ENCODE measurements at regions not wholly inside any gene's neighbourhood (a gene's known extent, or its start where the extent isn't known, plus 50 kb on each side); places are given as distances from the start of the nearest gene placed in this dataset.

DNA sequence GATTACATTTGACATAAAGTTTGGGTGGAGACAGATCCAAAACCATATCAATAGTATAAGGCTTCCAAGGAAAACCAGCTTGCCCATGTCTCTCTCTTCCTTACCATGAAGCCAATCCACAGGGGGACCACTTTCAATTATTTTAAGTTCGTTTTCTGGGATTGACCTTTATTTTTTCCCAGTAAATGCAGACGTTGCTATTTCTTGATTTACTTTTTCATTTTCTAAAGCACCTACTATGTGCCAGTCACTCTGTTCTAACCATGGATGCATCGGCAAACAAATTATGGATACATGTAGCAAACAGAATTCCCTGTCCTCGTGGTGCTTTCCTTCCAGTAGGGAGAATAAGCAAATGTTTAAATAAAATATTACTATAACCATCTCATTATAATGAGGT is 65.8 kb upstream of the KCNA1 start:
- TF ChIP-seq, protein P1, sequence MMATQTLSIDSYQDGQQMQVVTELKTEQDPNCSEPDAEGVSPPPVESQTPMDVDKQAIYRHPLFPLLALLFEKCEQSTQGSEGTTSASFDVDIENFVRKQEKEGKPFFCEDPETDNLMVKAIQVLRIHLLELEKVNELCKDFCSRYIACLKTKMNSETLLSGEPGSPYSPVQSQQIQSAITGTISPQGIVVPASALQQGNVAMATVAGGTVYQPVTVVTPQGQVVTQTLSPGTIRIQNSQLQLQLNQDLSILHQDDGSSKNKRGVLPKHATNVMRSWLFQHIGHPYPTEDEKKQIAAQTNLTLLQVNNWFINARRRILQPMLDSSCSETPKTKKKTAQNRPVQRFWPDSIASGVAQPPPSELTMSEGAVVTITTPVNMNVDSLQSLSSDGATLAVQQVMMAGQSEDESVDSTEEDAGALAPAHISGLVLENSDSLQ (IDR thresholded peaks at IDR 0.05) = no peak
- TF ChIP-seq FOXM1 (IDR thresholded peaks at IDR 0.05; ENCODE audit: borderline replicate concordance) (no peak), L3MBTL2 (conservative IDR thresholded peaks at IDR 0.05) (no peak), HDGF (IDR thresholded peaks at IDR 0.05; ENCODE audit: borderline replicate concordance) (no peak), FOXA1 (IDR thresholded peaks at IDR 0.05) (no peak), ARNT (IDR thresholded peaks at IDR 0.05) (no peak), TARDBP (IDR thresholded peaks at IDR 0.05) (no peak), BHLHE40 (IDR thresholded peaks at IDR 0.05; ENCODE audit: borderline replicate concordance) (no peak), LEF1 (IDR thresholded peaks at IDR 0.05; ENCODE audit: borderline replicate concordance) (no peak), CTBP1 (IDR thresholded peaks at IDR 0.05; ENCODE audit: borderline replicate concordance) (no peak)
- DNase-seq (ENCODE audit: extremely low spot score) = no peak
- ChIA-PET CTCF (no interaction called here), POLR2A (no interaction called here)

DNA sequence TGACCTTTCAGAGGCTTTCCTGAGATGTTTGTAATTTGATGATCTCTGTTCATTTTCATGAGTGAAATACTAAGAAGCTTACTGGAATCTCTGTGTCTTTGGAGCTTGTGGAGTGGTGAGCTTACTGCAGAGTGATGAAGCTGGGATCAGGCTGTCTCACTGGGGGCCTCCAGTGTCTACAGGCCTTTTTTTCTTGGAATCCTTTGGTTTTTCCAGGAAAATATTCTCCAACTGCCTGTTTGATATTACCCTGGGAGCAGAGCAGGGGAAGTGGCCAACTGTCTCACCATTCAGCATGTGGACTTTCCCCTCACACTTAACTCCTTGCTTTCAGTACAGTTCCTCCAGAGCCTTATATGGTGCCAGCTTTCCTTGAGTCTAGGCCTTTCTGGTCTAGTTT is 62.0 kb upstream of the KCNA1 start:
- CTCF ChIA-PET = no interaction called here
- no peak for DNase-seq (ENCODE audit: extremely low spot score)
- TF ChIP-seq TARDBP (IDR thresholded peaks at IDR 0.05) (no peak), FOXK2 (IDR thresholded peaks at IDR 0.05) (no peak), ELF4 (IDR thresholded peaks at IDR 0.05) (no peak), FOXA1 (IDR thresholded peaks at IDR 0.05) (no peak), NFRKB (IDR thresholded peaks at IDR 0.05) (no peak), BHLHE40 (IDR thresholded peaks at IDR 0.05; ENCODE audit: borderline replicate concordance) (no peak), CTBP1 (IDR thresholded peaks at IDR 0.05; ENCODE audit: borderline replicate concordance) (no peak), ARNT (IDR thresholded peaks at IDR 0.05) (no peak), FOXM1 (IDR thresholded peaks at IDR 0.05; ENCODE audit: borderline replicate concordance) (no peak), ZNF384 (IDR thresholded peaks at IDR 0.05) (no peak), SUZ12 (IDR thresholded peaks at IDR 0.05) (no peak), LEF1 (IDR thresholded peaks at IDR 0.05; ENCODE audit: borderline replicate concordance) (no peak)
- POLR2A ChIA-PET = no interaction called here

DNA sequence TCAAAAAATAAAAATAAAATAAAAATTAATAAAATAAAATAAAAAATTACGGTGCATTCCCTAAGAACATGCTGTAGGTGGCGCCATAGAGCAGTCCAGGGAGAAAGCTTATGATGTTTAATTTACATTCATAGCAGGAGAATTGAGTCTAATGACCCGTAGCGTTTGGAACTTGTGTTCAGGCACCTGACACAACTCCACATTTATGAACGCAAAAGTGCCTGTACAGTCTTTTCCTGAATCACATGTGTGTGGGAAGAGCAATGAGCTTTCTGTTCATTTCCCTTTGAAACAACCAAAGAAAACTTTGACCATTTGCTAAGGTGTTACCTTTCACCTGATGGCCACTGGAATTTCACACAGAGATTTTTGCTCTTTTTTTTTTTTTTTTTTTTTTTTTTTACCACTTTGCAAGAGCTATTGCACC is 60.6 kb upstream of the KCNA1 start:
- POLR2A ChIA-PET = no interaction called here

DNA sequence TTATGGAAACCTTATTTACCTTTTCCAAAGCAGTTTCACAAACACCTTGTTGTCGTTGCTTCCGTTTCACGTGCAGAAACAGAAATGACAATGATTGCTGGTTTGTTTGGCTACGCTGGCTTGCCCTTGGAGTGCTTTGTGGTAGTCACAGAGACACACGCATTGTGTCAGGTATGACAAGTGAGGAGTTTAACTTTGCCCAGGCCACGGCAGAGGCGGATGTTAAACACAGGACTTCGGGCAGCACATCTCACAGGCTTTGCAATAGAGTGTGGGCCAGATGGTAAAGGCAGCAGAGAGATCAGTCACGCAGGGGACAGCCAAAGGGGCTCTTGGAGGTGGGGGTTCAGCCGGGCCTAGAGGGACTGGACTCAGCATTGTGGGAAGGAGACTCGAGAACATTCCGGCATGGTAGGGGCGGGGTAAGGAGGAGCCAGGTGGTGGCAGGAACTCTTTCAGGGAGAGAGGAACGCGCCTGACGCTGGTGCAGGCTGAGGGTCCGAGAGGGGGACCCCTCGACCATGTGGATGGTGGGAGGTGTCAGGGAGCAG is 59.8 kb upstream of the KCNA1 start:
- TF ChIP-seq FOXA1 (IDR thresholded peaks at IDR 0.05) (no peak), CTBP1 (IDR thresholded peaks at IDR 0.05; ENCODE audit: borderline replicate concordance) (no peak), SP1 (IDR thresholded peaks at IDR 0.05) (no peak), SUZ12 (IDR thresholded peaks at IDR 0.05) (no peak), LEF1 (IDR thresholded peaks at IDR 0.05; ENCODE audit: borderline replicate concordance) (no peak), ELF4 (IDR thresholded peaks at IDR 0.05) (no peak), NFRKB (IDR thresholded peaks at IDR 0.05) (no peak), ARNT (IDR thresholded peaks at IDR 0.05) (no peak), TARDBP (IDR thresholded peaks at IDR 0.05) (no peak), FOXK2 (IDR thresholded peaks at IDR 0.05) (no peak), L3MBTL2 (conservative IDR thresholded peaks at IDR 0.05) (no peak), BHLHE40 (IDR thresholded peaks at IDR 0.05; ENCODE audit: borderline replicate concordance) (no peak), ZNF384 (IDR thresholded peaks at IDR 0.05) (no peak), FOXM1 (IDR thresholded peaks at IDR 0.05; ENCODE audit: borderline replicate concordance) (no peak), HDGF (IDR thresholded peaks at IDR 0.05; ENCODE audit: borderline replicate concordance) (no peak)
- TF ChIP-seq, protein P1 (IDR thresholded peaks at IDR 0.05) = no peak
- CTCF ChIA-PET = interaction anchor here (0.7 to 1.4 kb wide), 11 partner anchors 8 to 164 kb away, joined by 3 to 10 read pairs (median 4); no protein-coding TSS in a partner anchor
- POLR2A ChIA-PET = no interaction called here
- DNase-seq (ENCODE audit: extremely low spot score) = no peak

More for the DNA sequence above, 60.6 kb upstream of the KCNA1 start:
- peak; percentile 52 for DNase-seq (ENCODE audit: extremely low spot score)
- TF ChIP-seq HDGF (IDR thresholded peaks at IDR 0.05; ENCODE audit: borderline replicate concordance) = no peak
- TF ChIP-seq LEF1 (IDR thresholded peaks at IDR 0.05; ENCODE audit: borderline replicate concordance) = no peak
- TF ChIP-seq FOXK2 (IDR thresholded peaks at IDR 0.05) = no peak
- no peak for TF ChIP-seq CTBP1 (IDR thresholded peaks at IDR 0.05; ENCODE audit: borderline replicate concordance)
- TF ChIP-seq ELF4 (IDR thresholded peaks at IDR 0.05) = no peak
- no peak for TF ChIP-seq FOXA1 (IDR thresholded peaks at IDR 0.05)
- CTCF ChIA-PET = interaction anchor here (0.5 to 1.4 kb wide), 17 partner anchors 9 to 563 kb away, joined by 3 to 10 read pairs (median 4); no protein-coding TSS in a partner anchor

- TF ChIP-seq L3MBTL2 (conservative IDR thresholded peaks at IDR 0.05) (no peak), NFRKB (IDR thresholded peaks at IDR 0.05) (no peak), ELF4 (IDR thresholded peaks at IDR 0.05) (no peak), HDGF (IDR thresholded peaks at IDR 0.05; ENCODE audit: borderline replicate concordance) (no peak), LEF1 (IDR thresholded peaks at IDR 0.05; ENCODE audit: borderline replicate concordance) (no peak), CTBP1 (IDR thresholded peaks at IDR 0.05; ENCODE audit: borderline replicate concordance) (no peak), TARDBP (IDR thresholded peaks at IDR 0.05) (no peak)
- TF ChIP-seq, protein P1 (IDR thresholded peaks at IDR 0.05) = no peak
- no peak for DNase-seq (ENCODE audit: extremely low spot score)
- ChIA-PET CTCF (no interaction called here), POLR2A (no interaction called here)
These were observed 58.8 kb upstream of the KCNA1 start for GRCh38 chr12:4850857-4851380.

GRCh38 chr12:4852308-4852707 is 57.4 kb upstream of the KCNA1 start:
- CTCF ChIA-PET = no interaction called here
- TF ChIP-seq L3MBTL2 (conservative IDR thresholded peaks at IDR 0.05) (no peak), SP1 (IDR thresholded peaks at IDR 0.05) (no peak)
- TF ChIP-seq, protein P1 (IDR thresholded peaks at IDR 0.05) = no peak
- DNase-seq (ENCODE audit: extremely low spot score) = no peak
- POLR2A ChIA-PET = no interaction called here
